Parathyroid adenoma (tissue), 2 donors: ENCODE measurements at regions not wholly inside any gene's neighbourhood (a gene's known extent, or its start where the extent isn't known, plus 50 kb on each side); places are given as distances from the start of the nearest gene placed in this dataset.

ENCODE experiments used
- H2AFZ ChIP-seq: fragments of 300-600 bp; sonication (generic); one replicate; pipeline ENCODE4 v1.7.0; 2017; ENCODE audit warnings: antibody characterized with exemption, mild to moderate bottlenecking
- H3K27ac ChIP-seq: fragments of 300-600 bp; sonication (generic); one replicate; pipeline ENCODE4 v1.7.0; 2017
- H3K27me3 ChIP-seq: fragments of 300-600 bp; sonication (generic); one replicate; pipeline ENCODE4 v1.7.0; 2017; ENCODE audit warnings: low read length; ENCODE audit not compliant: control insufficient read depth, insufficient read depth
- H3K36me3 ChIP-seq: fragments of 300-600 bp; sonication (generic); one replicate; pipeline ENCODE4 v1.7.0; 2017; ENCODE audit warnings: low read length; ENCODE audit not compliant: control insufficient read depth, insufficient read depth
- H3K4me1 ChIP-seq: fragments of 300-600 bp; sonication (generic); one replicate; pipeline ENCODE4 v1.7.0; 2017; ENCODE audit warnings: control low read depth
- H3K4me2 ChIP-seq: fragments of 300-600 bp; sonication (generic); one replicate; pipeline ENCODE4 v1.7.0; 2017; ENCODE audit warnings: low read length
- H3K4me3 ChIP-seq: fragments of 300-600 bp; sonication (generic); one replicate; pipeline ENCODE4 v1.7.0; 2017; ENCODE audit warnings: low read depth, low read length
- H3K79me2 ChIP-seq: fragments of 300-600 bp; sonication (generic); one replicate; pipeline ENCODE4 v1.7.0; 2017; ENCODE audit warnings: control low read depth
- H3K9ac ChIP-seq: fragments of 300-600 bp; sonication (generic); one replicate; pipeline ENCODE4 v1.7.0; 2017; ENCODE audit warnings: mild to moderate bottlenecking
- H3K9me3 ChIP-seq: fragments of 300-600 bp; sonication (generic); one replicate; pipeline ENCODE4 v1.7.0; 2017; ENCODE audit warnings: low read length; ENCODE audit not compliant: control insufficient read depth
- TF ChIP-seq, protein P1 (sequence below): fragments of 300-600 bp; sonication (generic); IDR thresholded peaks from one replicate; pipeline ENCODE4 v1.7.0; 2017; ENCODE audit warnings: antibody characterized with exemption, mild to moderate bottlenecking
- donor health status: primary hyperparathyroidism.

- H3K9me3 ChIP-seq = no peaks in the 10 kb centered on the region
- no peak overlapping the region for H3K27ac ChIP-seq
- H3K4me2 ChIP-seq = no peak overlapping the region
- no peaks in the 10 kb centered on the region for H3K79me2 ChIP-seq
- no peak overlapping the region for H3K9ac ChIP-seq
- H3K27me3 ChIP-seq = no peaks in the 10 kb centered on the region
- no peak overlapping the region for H2AFZ ChIP-seq
- H3K36me3 ChIP-seq = no peaks in the 10 kb centered on the region
- H3K4me3 ChIP-seq = no peak overlapping the region
- TF ChIP-seq, protein P1, sequence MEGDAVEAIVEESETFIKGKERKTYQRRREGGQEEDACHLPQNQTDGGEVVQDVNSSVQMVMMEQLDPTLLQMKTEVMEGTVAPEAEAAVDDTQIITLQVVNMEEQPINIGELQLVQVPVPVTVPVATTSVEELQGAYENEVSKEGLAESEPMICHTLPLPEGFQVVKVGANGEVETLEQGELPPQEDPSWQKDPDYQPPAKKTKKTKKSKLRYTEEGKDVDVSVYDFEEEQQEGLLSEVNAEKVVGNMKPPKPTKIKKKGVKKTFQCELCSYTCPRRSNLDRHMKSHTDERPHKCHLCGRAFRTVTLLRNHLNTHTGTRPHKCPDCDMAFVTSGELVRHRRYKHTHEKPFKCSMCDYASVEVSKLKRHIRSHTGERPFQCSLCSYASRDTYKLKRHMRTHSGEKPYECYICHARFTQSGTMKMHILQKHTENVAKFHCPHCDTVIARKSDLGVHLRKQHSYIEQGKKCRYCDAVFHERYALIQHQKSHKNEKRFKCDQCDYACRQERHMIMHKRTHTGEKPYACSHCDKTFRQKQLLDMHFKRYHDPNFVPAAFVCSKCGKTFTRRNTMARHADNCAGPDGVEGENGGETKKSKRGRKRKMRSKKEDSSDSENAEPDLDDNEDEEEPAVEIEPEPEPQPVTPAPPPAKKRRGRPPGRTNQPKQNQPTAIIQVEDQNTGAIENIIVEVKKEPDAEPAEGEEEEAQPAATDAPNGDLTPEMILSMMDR = no peak
- no peaks in the 10 kb centered on the region for H3K4me1 ChIP-seq
These were observed 373.2 kb upstream of the MMS22L start for GRCh38 chr6:97656236-97656635.

GRCh38 chr6:97656706-97657350 is 373.8 kb upstream of the MMS22L start:
- Histone ChIP-seq H3K4me3 (no peak overlapping the region), H3K4me2 (no peak overlapping the region), H3K4me1 (no peaks in the 10 kb centered on the region), H3K9me3 (no peaks in the 10 kb centered on the region), H3K36me3 (no peaks in the 10 kb centered on the region), H3K9ac (no peak overlapping the region), H2AFZ (no peak overlapping the region), H3K27ac (no peak overlapping the region), H3K79me2 (no peaks in the 10 kb centered on the region), H3K27me3 (no peaks in the 10 kb centered on the region)
- TF ChIP-seq, protein P1 = no peak

DNA sequence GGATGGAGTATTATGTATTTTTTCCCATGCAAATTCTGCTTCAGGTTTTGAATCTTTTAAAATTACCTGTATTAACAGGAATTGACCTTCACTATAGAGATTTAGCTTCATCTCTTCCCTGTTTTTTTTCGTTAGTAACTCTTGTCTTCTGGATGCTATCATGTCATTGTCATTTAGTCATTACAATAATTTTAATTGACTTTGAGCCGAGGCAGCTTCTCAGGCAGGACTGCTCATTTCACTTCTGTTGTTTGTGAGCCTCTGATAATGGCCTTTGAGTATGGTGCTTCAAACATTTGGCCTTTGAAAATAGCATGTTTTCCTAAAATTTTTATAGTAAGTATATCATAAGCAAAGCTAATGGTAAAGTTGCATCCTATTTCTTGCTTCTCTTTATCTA is 375.1 kb upstream of the MMS22L start:
- no peaks in the 10 kb centered on the region for H3K4me1 ChIP-seq
- H3K9me3 ChIP-seq = no peaks in the 10 kb centered on the region
- no peaks in the 10 kb centered on the region for H3K79me2 ChIP-seq
- H3K27ac ChIP-seq = no peak overlapping the region
- H3K36me3 ChIP-seq = no peaks in the 10 kb centered on the region
- H3K9ac ChIP-seq = no peak overlapping the region
- TF ChIP-seq, protein P1 = no peak
- H3K27me3 ChIP-seq = no peaks in the 10 kb centered on the region
- H3K4me2 ChIP-seq = no peak overlapping the region
- H3K4me3 ChIP-seq = no peak overlapping the region
- no peak overlapping the region for H2AFZ ChIP-seq

DNA sequence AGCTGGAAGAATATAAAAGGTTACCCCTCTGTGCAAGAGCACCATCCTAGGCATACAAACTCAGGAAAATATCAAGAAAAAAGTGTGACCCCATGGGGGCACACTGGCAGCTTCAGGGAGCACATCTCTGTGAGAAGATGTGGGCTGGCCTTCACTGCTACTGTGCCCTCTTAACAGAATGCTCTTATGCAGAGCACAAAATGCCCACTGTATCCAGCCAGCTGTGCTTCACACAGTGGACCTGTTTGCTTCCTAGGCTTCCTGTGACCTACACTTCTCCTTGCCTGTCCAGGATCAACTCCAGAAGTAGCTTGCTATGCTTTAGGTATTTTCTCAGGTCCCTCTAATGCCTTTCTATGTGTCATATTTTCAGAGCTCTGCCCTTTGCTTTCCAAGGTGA is 380.2 kb upstream of the MMS22L start:
- H3K27me3 ChIP-seq = no peaks in the 10 kb centered on the region
- H3K9ac ChIP-seq = no peak overlapping the region
- H3K27ac ChIP-seq = no peak overlapping the region
- TF ChIP-seq, protein P1 = no peak
- no peak overlapping the region for H3K4me2 ChIP-seq
- no peak overlapping the region for H3K4me3 ChIP-seq
- no peaks in the 10 kb centered on the region for H3K79me2 ChIP-seq
- no peak overlapping the region for H2AFZ ChIP-seq
- no peaks in the 10 kb centered on the region for H3K4me1 ChIP-seq
- no peaks in the 10 kb centered on the region for H3K36me3 ChIP-seq
- H3K9me3 ChIP-seq = no peaks in the 10 kb centered on the region

DNA sequence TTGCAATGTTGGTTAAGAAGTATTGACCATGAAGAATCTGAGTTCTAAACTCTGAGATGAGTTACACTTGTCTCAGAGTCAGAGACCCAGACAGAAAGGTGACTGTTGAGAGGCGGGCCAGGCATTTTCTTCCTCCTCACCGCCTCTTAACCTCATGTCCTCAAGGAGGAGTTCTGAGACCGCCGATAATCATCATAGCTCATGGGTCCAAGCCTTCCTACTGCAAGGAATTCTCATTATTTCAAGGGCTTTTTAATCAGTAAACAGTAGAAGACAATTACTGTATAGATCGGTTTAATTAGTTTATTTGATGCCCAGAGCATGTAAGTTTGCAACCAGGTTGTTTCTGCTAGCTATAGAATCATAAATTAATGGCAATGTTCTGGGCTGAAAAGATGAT is 382.4 kb upstream of the MMS22L start:
- H3K79me2 ChIP-seq = no peaks in the 10 kb centered on the region
- no peaks in the 10 kb centered on the region for H3K9me3 ChIP-seq

More for the DNA sequence above, 382.4 kb upstream of the MMS22L start:
- no peak overlapping the region for H3K4me3 ChIP-seq
- H3K27ac ChIP-seq = no peak overlapping the region
- H2AFZ ChIP-seq = no peak overlapping the region
- H3K9ac ChIP-seq = no peak overlapping the region
- no peaks in the 10 kb centered on the region for H3K4me1 ChIP-seq
- TF ChIP-seq, protein P1 = no peak
- no peak overlapping the region for H3K4me2 ChIP-seq
- H3K36me3 ChIP-seq = no peaks in the 10 kb centered on the region
- H3K27me3 ChIP-seq = no peaks in the 10 kb centered on the region
